Kidney epithelial cell (primary cell): ENCODE measurements at regions not wholly inside any gene's neighbourhood (a gene's known extent, or its start where the extent isn't known, plus 50 kb on each side); places are given as distances from the start of the nearest gene placed in this dataset.

Source experiments
- DNase-seq: peaks from one replicate; pipeline ENCODE4 v3.0.0-alpha.2; 2010; ENCODE audit warnings: low read depth
- H3K27me3 ChIP-seq: 2 replicates; pipeline ENCODE4 v1.6.0; 2011; ENCODE audit warnings: low read length; ENCODE audit not compliant: control insufficient read depth, insufficient read depth
- H3K36me3 ChIP-seq: 2 replicates; pipeline ENCODE4 v1.5.1; 2011; ENCODE audit warnings: low read length; ENCODE audit not compliant: control insufficient read depth, insufficient read depth
- H3K4me3 ChIP-seq: 2 replicates; pipeline ENCODE4 v1.5.1; 2011; ENCODE audit warnings: low read depth, mild to moderate bottlenecking, control low read depth, low read length
- TF ChIP-seq, protein P1 (sequence below): IDR thresholded peaks from 2 replicates; pipeline ENCODE4 v1.5.1; 2011; ENCODE audit warnings: mild to moderate bottlenecking, moderate library complexity, low read length, control low read depth, inconsistent platforms; ENCODE audit not compliant: insufficient read depth, poor library complexity, severe bottlenecking

- TF ChIP-seq, protein P1, sequence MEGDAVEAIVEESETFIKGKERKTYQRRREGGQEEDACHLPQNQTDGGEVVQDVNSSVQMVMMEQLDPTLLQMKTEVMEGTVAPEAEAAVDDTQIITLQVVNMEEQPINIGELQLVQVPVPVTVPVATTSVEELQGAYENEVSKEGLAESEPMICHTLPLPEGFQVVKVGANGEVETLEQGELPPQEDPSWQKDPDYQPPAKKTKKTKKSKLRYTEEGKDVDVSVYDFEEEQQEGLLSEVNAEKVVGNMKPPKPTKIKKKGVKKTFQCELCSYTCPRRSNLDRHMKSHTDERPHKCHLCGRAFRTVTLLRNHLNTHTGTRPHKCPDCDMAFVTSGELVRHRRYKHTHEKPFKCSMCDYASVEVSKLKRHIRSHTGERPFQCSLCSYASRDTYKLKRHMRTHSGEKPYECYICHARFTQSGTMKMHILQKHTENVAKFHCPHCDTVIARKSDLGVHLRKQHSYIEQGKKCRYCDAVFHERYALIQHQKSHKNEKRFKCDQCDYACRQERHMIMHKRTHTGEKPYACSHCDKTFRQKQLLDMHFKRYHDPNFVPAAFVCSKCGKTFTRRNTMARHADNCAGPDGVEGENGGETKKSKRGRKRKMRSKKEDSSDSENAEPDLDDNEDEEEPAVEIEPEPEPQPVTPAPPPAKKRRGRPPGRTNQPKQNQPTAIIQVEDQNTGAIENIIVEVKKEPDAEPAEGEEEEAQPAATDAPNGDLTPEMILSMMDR: no peak
- no peak for DNase-seq
These were observed 186.5 kb upstream of the HMGA2 start for GRCh38 chr12:65637774-65638173.

GRCh38 chr12:65638324-65638723, 186.0 kb upstream of the HMGA2 start:
- Histone ChIP-seq H3K4me3 (no peak overlapping the region), H3K36me3 (no peaks in the 10 kb centered on the region), H3K27me3 (no peaks in the 10 kb centered on the region)
- TF ChIP-seq, protein P1: no peak
- no peak for DNase-seq

More at GRCh38 chr12:65637774-65638173, 186.5 kb upstream of the HMGA2 start:
- H3K4me3 ChIP-seq: no peak overlapping the region
- no peaks in the 10 kb centered on the region for H3K27me3 ChIP-seq
- no peaks in the 10 kb centered on the region for H3K36me3 ChIP-seq

- no peak for DNase-seq
- Histone ChIP-seq H3K36me3 (no peaks in the 10 kb centered on the region), H3K27me3 (no peaks in the 10 kb centered on the region), H3K4me3 (no peak overlapping the region)
- TF ChIP-seq, protein P1: no peak
These were observed 183.8 kb upstream of the HMGA2 start for GRCh38 chr12:65640489-65640901.

DNA sequence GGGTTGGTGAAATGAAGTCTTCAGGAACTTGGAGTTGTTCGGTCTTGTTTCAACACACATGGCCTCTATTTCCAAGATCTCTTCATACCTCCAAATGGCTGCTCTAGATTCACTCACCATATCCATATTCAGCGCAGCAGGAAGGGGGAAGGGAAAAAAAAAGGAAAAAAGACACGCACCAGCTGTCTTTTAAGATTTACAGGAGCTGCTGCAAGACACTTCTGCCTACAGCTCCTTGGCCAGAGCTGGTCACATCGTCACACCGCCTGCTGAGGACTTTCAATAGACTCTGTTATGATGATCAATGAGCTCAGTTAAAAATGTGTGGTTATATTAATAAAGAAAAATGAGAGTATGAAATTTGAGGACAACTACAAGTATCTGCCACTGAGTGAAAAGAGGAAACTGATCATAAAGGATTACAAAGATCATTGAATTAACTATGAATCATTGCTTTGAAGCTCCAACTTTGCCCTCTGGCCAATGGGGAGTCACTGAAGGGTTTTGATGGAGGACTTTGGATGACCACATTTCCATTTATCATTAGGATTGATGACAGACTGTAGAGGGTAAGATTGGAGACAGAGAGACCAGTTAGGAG, 182.1 kb upstream of the HMGA2 start:
- no peak overlapping the region for H3K4me3 ChIP-seq
- no peak for DNase-seq
- H3K27me3 ChIP-seq: no peaks in the 10 kb centered on the region
- no peaks in the 10 kb centered on the region for H3K36me3 ChIP-seq
- TF ChIP-seq, protein P1: no peak

DNA sequence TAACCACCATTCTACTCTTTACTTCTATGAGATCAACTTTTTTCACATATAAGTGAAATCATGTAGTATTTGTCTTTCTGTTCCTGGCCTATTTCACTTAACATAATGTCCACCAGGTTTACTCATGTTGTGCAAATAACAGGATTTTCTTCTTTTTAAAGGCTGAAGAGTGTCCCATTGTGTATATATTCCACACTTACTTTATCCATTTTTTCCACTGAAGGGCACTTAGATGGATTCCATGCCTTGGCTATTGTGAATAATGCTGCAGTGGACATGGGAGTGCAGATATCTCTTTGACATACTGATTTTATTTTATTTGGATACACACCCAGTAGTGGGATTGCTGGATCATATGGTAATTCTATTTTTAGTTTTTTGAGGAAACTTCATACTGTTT, 181.1 kb upstream of the HMGA2 start:
- TF ChIP-seq, protein P1: no peak
- no peaks in the 10 kb centered on the region for H3K27me3 ChIP-seq
- DNase-seq: no peak
- H3K36me3 ChIP-seq: no peaks in the 10 kb centered on the region
- H3K4me3 ChIP-seq: no peak overlapping the region
